NAMALWA (cell line): ENCODE measurements at regions not wholly inside any gene's neighbourhood (a gene's known extent, or its start where the extent isn't known, plus 50 kb on each side); places are given as distances from the start of the nearest gene placed in this dataset.
"Not testable (repeated sequence)": the region's sequence is repeated elsewhere in the genome, so short reads cannot be mapped to it uniquely, and the experiment has no call there.

Experiments used
- DNase-seq: peaks from one replicate; pipeline ENCODE4 v3.0.0-alpha.2; 2015; ENCODE audit warnings: low spot score

DNA sequence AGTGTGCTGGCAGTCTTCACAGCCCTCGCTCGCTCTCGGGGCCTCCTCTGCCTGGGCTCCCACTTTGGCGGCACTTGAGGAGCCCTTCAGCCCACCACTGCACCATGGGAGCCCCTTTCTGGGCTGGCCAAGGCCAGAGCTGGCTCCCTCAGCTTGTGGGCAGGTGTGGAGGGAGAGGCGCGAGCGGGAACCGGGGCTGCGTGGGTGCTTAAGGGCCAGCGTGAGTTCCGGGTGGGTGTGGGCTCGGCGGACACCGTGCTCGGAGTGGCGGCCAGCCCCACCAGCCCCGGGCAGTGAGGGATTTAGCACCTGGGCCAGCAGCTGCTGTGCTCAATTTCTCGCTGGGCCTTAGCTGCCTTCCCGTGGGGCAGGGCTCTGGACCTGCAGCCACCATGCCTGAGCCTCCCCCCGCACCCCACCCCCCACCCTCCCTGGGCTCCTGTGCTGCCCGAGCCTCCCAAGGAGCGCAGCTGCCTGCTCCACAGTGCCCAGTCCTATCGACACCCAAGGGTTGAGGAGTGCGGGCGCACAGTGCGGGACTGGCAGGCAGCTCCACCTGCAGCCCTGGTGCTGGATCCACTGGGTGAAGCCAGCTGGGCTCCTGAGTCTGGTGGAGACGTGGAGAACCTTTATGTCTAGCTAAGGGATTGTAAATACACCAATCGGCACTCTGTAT lies 684.4 kb upstream of the GOLIM4 start:
- DNase-seq: not testable (repeated sequence)

DNA sequence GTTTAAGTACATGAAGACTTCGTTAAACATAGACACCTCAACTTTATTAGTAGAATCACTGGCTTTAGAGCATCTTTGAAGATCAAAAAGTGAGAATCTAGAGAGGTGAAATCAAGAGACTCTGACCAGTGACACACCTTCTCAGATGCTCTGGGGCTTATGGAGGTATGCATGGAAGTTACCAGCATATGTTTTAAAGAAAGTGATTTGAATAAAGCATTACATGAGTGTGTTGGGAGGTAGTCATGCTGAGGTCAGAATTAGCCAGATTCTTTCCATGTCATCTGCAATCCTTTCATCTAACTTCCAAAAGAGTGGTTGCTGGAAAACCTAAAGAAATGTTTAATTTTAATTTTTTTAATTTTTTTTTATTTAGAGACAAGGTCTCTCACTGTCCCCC lies 658.0 kb upstream of the GOLIM4 start:
- no peak for DNase-seq

GRCh38 chr3:168752339-168752738 lies 656.6 kb upstream of the GOLIM4 start:
- DNase-seq: no peak

GRCh38 chr3:168747697-168748096 lies 652.0 kb upstream of the GOLIM4 start:
- DNase-seq: no peak

- no peak for DNase-seq
Observed at GRCh38 chr3:168738527-168739325, 643.0 kb upstream of the GOLIM4 start.

DNA sequence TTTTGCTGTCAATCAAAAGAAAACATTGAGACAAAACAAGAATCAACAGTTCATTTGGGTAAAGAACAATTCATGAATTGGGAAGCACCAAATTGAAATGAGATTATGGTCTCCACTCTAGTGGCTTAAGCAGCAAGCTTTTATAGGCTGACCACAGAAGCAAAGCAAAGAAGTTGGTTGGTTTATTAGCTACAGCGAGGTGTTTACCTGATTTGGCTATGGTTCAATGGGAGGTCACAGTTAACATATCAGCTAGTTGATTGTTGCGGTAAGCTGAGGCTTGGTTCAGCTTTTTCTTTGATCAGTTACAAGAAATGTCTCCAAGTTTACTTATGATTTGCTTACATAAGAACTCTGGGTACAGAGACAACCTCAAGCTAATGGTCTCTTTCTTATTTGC lies 640.5 kb upstream of the GOLIM4 start:
- DNase-seq: no peak

GRCh38 chr3:168730073-168730472 lies 634.3 kb upstream of the GOLIM4 start:
- DNase-seq: no peak

DNA sequence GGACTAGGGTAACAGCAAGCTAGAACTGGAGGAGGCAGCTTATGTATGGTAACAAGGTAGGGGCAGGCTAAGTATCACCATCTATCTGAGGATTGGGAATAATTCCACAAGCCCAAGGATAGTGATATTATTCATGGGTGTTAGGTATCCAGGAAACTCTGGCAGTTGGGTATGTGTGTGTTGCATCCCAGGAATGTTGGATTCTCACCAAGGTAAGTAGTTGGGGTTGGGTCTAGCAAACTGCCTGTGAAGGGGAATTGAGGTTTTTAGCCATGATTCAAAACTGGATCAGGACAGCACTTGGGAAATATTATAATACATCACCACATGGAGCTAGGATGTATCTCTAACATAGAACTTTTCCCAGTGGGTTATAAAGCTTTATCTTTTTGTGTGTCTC lies 626.4 kb upstream of the GOLIM4 start:
- no peak for DNase-seq

DNA sequence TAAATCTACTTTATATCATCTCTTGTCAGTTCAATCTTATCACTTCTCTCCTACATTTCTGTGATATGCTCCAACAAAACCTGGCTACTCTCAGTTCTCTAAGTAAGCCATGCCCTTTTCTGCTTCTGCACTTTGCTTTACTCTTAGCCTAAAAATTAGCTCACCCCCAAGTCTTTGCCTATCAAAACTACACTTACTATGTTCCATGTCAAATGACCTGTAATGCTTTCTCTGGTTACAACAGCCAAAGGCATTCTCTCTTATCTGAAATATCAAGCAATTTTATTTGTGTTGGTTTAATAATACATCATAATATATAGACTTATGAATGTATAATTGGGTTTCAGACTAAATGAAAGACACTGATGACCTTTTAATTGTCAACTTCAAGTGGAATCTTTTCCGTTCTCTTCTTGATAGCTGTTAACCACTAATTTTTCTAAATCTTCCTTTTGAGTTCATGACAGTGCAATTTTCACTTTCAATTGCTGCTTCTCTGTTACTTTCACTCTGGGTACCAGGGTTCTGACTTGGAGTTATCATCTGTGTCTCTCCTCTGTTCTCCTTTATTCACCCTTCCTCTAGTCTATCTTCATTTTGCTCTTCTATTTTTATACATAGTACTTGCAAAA lies 619.0 kb upstream of the GOLIM4 start:
- no peak for DNase-seq

- no peak for DNase-seq
Observed at GRCh38 chr3:168709073-168709472, 613.3 kb upstream of the GOLIM4 start.

GRCh38 chr3:168707900-168708299 lies 612.2 kb upstream of the GOLIM4 start:
- no peak for DNase-seq

GRCh38 chr3:168705412-168705811 lies 609.7 kb upstream of the GOLIM4 start:
- no peak for DNase-seq

GRCh38 chr3:168696051-168696450 lies 600.3 kb upstream of the GOLIM4 start:
- DNase-seq: no peak

- no peak for DNase-seq
Observed at GRCh38 chr3:168693870-168694269, 598.1 kb upstream of the GOLIM4 start.

GRCh38 chr3:168688267-168688666 lies 592.5 kb upstream of the GOLIM4 start:
- no peak for DNase-seq

- DNase-seq: no peak
Observed at GRCh38 chr3:168684519-168684918, 588.8 kb upstream of the GOLIM4 start.

GRCh38 chr3:168678730-168679129 lies 583.0 kb upstream of the GOLIM4 start:
- DNase-seq: no peak

DNA sequence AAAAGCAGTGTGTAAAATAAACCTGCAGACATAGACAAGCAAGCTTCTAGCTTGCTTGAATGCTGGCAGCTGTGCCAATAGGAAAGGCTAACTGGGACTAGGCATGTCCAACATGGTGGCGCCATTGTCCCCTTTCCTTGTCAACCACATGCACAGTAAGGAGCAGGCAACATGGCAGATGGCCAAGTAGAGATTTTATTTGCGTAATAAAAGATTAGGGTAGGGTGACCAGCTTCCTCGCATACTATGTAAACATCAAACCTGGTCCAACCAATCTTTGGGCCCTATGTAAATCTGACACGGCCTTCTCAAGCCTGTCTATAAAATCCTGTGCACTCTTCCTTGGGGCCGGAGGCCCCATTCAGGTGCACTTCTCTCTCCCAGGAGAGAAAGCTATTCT lies 575.4 kb upstream of the GOLIM4 start:
- DNase-seq: no peak

GRCh38 chr3:168660879-168661657 lies 565.3 kb upstream of the GOLIM4 start:
- not testable (repeated sequence) for DNase-seq

DNA sequence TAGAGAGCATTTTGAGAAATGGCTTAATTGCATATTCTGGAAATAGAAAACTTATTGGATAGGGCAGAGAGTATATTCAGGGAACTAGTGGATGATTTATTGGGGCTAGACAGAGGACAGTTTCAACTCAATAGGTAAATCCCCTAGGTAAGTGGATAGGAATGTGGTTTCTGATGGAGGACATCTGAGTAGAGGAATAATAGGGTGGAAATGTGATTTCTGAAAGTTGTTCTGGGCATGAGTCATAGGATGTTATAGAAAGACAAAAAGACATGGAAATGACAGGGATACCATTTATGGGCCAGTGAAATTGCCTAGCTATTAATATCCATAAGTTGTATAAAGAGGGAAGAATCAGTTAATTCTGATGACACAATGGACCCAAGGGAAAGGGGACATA lies 563.3 kb upstream of the GOLIM4 start:
- no peak for DNase-seq

DNA sequence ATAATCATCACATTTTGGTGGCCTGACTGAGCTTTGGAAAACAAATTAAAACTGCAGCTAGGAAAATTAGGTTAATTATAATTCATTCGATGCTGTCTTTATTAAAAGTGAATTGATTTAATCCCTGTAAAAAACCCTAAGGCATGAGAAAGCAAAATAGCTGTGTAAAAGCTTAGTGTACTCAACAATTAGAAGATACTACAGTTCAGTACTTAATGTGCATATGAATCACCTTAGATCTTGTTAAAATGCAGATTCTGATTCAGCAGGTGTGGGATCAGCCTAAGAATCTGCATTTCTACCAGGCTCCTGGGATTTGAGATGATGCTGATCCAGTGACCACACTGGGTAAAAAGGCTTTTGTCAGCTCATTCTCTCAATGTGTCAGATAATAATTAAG lies 559.9 kb upstream of the GOLIM4 start:
- DNase-seq: no peak

DNA sequence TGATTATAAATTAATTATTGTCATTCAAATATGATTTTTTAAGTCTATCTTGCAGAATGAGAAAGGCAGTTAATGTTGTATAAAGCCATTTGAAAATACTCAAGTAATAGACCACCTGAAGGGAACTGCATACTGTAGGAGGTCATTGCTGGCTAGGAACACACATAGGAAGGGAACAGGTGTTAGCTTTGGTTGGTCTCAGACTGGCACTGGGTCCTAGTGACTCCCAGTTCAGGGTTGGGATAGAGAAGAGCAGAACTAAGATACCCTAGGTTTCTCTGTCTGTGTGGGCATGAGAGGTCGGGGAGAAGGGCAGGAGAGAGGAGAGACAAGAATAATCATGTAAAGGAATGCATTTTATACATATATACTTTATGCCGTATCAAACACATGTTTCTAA lies 559.0 kb upstream of the GOLIM4 start:
- DNase-seq: no peak
